HG03439 (cell line): ENCODE measurements at regions not wholly inside any gene's neighbourhood (a gene's known extent, or its start where the extent isn't known, plus 50 kb on each side); places are given as distances from the start of the nearest gene placed in this dataset.
A peak's percentile ranks its signal among the peaks of the same experiment; 100 is the strongest.
"Not testable (repeated sequence)": the region's sequence is repeated elsewhere in the genome, so short reads cannot be mapped to it uniquely, and the experiment has no call there.

Source experiments
- ATAC-seq: cut with Tn5 transposase; IDR thresholded peaks from one replicate; pipeline ENCODE4 v1.9.1; 2021; ENCODE audit warnings: mild to moderate bottlenecking, moderate library complexity; ENCODE audit not compliant: unreplicated experiment

- ATAC-seq: no peak
These were observed 261.8 kb upstream of the CYRIA start for GRCh38 chr2:16927398-16927797.

GRCh38 chr2:16925145-16925544 lies 259.5 kb upstream of the CYRIA start:
- ATAC-seq: no peak

- not testable (repeated sequence) for ATAC-seq
These were observed 249.7 kb upstream of the CYRIA start for GRCh38 chr2:16915341-16915755.

GRCh38 chr2:16911746-16912145 lies 246.1 kb upstream of the CYRIA start:
- no peak for ATAC-seq

- no peak for ATAC-seq
These were observed 243.0 kb upstream of the CYRIA start for GRCh38 chr2:16908656-16909055.

- no peak for ATAC-seq
These were observed 242.1 kb upstream of the CYRIA start for GRCh38 chr2:16907645-16908282.

- ATAC-seq: not testable (repeated sequence)
These were observed 239.7 kb upstream of the CYRIA start for GRCh38 chr2:16905325-16905724.

GRCh38 chr2:16900405-16901025 lies 234.9 kb upstream of the CYRIA start:
- peak; percentile 87 for ATAC-seq

- no peak for ATAC-seq
These were observed 234.3 kb upstream of the CYRIA start for GRCh38 chr2:16899958-16900357.

- no peak for ATAC-seq
These were observed 224.4 kb upstream of the CYRIA start for GRCh38 chr2:16890081-16890480.

- no peak for ATAC-seq
These were observed 219.4 kb upstream of the CYRIA start for GRCh38 chr2:16885027-16885426.

GRCh38 chr2:16882706-16883105 lies 217.1 kb upstream of the CYRIA start:
- no peak for ATAC-seq

GRCh38 chr2:16881122-16881521 lies 215.5 kb upstream of the CYRIA start:
- ATAC-seq: no peak

GRCh38 chr2:16871411-16871810 lies 205.8 kb upstream of the CYRIA start:
- ATAC-seq: no peak

GRCh38 chr2:16870491-16871076 lies 204.9 kb upstream of the CYRIA start:
- no peak for ATAC-seq

- no peak for ATAC-seq
These were observed 204.1 kb upstream of the CYRIA start for GRCh38 chr2:16869711-16870110.

GRCh38 chr2:16862471-16862870 lies 196.8 kb upstream of the CYRIA start:
- no peak for ATAC-seq

- ATAC-seq: no peak
These were observed 195.9 kb upstream of the CYRIA start for GRCh38 chr2:16861530-16861929.

GRCh38 chr2:16861111-16861510 lies 195.5 kb upstream of the CYRIA start:
- ATAC-seq: no peak

GRCh38 chr2:16860627-16861026 lies 195.0 kb upstream of the CYRIA start:
- no peak for ATAC-seq

- ATAC-seq: no peak
These were observed 189.5 kb upstream of the CYRIA start for GRCh38 chr2:16855183-16855582.

- ATAC-seq: no peak
These were observed 187.5 kb upstream of the CYRIA start for GRCh38 chr2:16853088-16853487.
